GOT3 (cell line): ENCODE measurements at regions not wholly inside any gene's neighbourhood (a gene's known extent, or its start where the extent isn't known, plus 50 kb on each side); places are given as distances from the start of the nearest gene placed in this dataset.
"Not testable (repeated sequence)": the region's sequence is repeated elsewhere in the genome, so short reads cannot be mapped to it uniquely, and the experiment has no call there.

ENCODE experiments used
- DNase-seq: peaks from one replicate; lab custom pipeline; 2025; ENCODE audit warnings: mixed read lengths; lab: John Stamatoyannopoulos, UW

- no peak for DNase-seq
Observed at GRCh38 chr3:22745321-22745720, 457.8 kb upstream of the UBE2E2 start.

- no peak for DNase-seq
Observed at GRCh38 chr3:22746221-22746620, 456.9 kb upstream of the UBE2E2 start.

- no peak for DNase-seq
Observed at GRCh38 chr3:22748453-22749045, 454.6 kb upstream of the UBE2E2 start.

- DNase-seq, result no peak
Observed at GRCh38 chr3:22759636-22760310, 443.4 kb upstream of the UBE2E2 start.

GRCh38 chr3:22765679-22766078 is 437.4 kb upstream of the UBE2E2 start:
- DNase-seq, result no peak

- DNase-seq, result no peak
Observed at GRCh38 chr3:22777834-22778233, 425.3 kb upstream of the UBE2E2 start.

- no peak for DNase-seq
Observed at GRCh38 chr3:22779737-22780136, 423.4 kb upstream of the UBE2E2 start.

GRCh38 chr3:22792533-22792932 is 410.6 kb upstream of the UBE2E2 start:
- no peak for DNase-seq

- DNase-seq, result no peak
Observed at GRCh38 chr3:22795917-22796316, 407.2 kb upstream of the UBE2E2 start.

GRCh38 chr3:22798461-22798860 is 404.7 kb upstream of the UBE2E2 start:
- no peak for DNase-seq

GRCh38 chr3:22819209-22819608 is 383.9 kb upstream of the UBE2E2 start:
- DNase-seq, result no peak

- no peak for DNase-seq
Observed at GRCh38 chr3:22835041-22835440, 368.1 kb upstream of the UBE2E2 start.

GRCh38 chr3:22836131-22836530 is 367.0 kb upstream of the UBE2E2 start:
- no peak for DNase-seq

- DNase-seq, result no peak
Observed at GRCh38 chr3:22843854-22844253, 359.3 kb upstream of the UBE2E2 start.

GRCh38 chr3:22846566-22846965 is 356.6 kb upstream of the UBE2E2 start:
- no peak for DNase-seq

- not testable (repeated sequence) for DNase-seq
Observed at GRCh38 chr3:22849583-22849982, 353.5 kb upstream of the UBE2E2 start.

GRCh38 chr3:22856811-22857210 is 346.3 kb upstream of the UBE2E2 start:
- no peak for DNase-seq

GRCh38 chr3:22858486-22858885 is 344.6 kb upstream of the UBE2E2 start:
- DNase-seq, result no peak

GRCh38 chr3:22859618-22860017 is 343.5 kb upstream of the UBE2E2 start:
- DNase-seq, result no peak

- DNase-seq, result no peak
Observed at GRCh38 chr3:22861426-22861825, 341.7 kb upstream of the UBE2E2 start.

GRCh38 chr3:22862111-22862510 is 341.0 kb upstream of the UBE2E2 start:
- no peak for DNase-seq

- not testable (repeated sequence) for DNase-seq
Observed at GRCh38 chr3:22882834-22883233, 320.3 kb upstream of the UBE2E2 start.

GRCh38 chr3:22885039-22885438 is 318.1 kb upstream of the UBE2E2 start:
- DNase-seq, result no peak
